ENCODE measurements at regions not wholly inside any gene's neighbourhood (a gene's known extent, or its start where the extent isn't known, plus 50 kb on each side); places are given as distances from the start of the nearest gene placed in this dataset.

DNA sequence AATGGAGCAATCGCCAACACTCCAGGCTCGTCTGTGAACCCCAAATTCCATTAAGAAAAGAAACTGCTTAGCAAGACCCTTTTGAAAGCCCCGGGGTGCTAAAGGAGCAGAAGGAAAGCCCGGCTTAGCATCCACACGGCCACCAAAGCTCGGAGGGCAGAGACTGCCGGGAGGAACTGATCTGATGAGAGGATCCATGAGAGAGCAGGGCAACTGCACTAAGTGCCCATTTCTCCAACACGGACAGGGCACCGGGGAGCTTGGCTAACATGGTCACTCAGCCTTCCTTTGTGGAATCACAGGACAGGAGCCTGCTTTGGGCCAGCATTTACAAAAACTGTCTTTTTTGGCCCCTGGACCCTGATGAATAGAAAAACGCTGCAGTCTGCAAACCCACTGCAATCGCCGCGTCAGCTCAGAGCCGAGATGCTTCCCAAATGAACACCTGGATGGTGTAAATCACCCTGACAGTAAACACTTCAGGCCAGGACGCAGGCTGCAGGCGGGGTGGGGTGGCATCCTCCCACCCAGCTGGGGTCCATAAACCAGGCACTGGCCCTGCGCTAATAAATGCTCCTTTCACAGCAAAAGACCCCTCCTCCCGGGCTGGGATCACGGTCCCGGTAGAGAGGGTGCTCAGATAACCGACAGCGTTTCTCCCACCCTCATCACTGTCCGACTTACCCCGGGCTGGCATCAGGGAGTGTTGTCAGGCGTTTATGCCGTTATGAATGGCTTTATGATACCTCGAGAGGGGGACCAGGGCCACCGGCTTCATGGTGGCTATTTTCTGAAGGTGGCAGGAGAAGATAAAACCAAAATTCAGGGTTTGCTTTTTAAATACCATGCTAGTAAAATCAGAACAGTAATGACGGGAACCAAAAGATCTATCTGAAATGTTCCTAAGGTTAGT is 299.5 kb downstream of the IRF8 start:
- no peak for DNase-seq (ENCODE audit: low spot score)

DNA sequence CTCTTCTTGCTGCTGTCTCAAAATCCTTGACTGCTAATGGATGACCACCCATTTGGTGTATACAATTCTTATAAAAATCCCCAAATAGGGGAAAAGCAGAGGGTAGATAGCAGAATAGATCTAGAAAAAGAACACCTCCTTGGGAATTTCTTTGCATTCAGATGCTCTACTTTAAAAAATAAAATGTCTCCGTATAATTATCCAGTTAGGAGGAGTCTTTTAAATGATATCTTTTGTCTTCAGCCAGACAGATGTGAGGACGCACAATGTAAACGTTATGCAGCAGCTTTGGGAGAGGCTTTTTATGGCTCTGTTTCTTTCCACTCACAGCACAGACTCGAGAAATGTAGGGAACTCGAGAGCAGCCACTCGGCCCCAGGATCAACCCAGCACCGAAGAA is 300.2 kb downstream of the IRF8 start:
- DNase-seq (ENCODE audit: low spot score): no peak

DNA sequence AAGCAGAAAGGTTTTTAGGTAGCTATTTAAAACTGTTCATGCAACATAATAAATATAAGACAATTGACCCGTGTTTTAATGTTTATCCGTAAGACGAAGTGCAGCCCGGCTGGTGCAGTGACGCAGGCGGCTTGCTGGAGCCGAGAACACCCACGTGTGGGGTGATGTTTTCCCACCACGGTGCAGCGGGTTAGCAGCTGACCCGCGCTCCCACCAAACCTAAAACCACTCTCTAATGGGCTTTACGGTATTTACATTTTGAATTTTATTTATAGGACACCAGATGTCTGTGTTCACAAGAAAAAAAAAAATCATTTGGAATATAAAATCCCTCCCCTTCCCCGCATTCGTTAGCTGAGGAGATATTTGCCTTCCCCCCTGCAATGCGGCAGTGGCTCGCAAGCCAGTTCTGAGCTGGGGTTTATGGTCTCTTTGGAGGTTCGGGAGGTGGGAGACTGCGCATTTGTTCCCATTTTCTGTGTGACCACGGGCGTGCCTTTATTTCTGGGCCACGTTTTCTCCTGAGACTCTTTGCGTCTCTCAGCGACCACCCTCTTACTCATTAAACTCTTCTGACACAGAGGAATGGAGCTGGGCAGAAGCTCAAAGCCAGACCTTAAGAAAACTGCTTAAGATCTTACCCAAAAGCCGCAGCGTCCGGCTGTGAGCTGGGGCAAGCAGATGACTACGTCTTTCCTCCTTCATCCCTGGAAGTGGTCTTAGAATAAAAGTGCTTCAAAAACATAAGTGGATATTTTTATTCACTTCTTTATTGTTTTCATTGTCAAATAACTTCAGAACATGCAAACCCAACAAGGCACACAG is 301.1 kb downstream of the IRF8 start:
- DNase-seq (ENCODE audit: low spot score): no peak

DNA sequence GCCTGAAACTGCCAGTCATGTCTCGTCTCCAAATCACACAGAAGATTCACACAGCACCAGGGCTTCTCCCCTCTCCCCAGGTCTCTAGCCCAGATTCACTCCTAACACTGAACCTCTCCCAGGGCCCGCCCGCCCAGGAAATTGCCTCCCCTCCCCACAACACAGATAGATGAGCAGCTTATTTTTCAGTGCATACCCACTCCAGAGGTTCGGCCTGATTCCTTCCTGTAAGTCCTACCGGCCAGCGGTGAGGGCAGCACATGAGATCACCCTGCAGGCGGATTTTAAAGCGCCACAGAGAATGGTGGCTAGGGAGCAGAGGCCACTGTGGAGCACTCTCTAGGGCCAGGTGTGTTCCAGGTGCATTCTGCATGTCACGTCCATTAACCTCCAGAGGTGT is 301.8 kb downstream of the IRF8 start:
- no peak for DNase-seq (ENCODE audit: low spot score)

DNA sequence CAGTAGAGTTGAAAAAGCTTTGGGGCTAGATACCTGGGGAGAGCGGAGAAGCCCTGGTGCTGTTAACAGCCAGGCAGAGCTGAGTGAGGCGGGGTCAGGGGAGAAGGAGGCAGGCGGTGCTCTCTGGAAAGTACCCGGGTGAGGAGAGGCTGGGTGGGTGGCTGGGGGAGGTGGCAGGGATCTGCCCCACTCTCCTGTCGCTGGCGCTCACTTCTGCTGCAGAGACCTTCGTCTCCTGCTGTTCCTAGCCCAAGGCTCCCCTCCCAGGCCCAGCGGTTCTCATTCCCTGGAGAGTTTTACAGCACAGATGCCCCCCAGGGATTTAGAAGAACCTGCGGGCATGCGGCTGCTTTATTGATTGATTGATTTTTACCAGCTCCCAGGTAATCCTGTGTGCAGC is 302.8 kb downstream of the IRF8 start:
- DNase-seq (ENCODE audit: low spot score): no peak

DNA sequence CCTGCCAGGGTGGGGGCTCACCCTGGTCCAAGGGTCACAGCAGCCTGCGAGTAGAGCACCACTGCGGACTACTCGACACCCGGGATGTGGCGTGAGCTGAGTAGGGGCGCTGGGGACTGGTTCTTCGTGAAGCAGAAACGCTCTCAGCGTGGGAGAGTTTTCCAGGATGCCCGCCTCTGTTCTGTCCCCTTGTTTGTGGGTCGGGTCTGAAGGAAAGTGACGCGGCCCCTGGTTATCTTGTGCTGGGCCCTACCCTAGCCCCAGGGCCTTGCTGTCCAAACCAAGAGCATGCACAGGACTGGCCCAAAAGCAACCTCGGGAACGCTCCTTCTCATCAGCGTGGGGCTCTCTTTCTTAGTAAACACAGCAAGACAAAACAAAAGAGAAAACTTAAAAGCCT is 303.3 kb downstream of the IRF8 start:
- no peak for DNase-seq (ENCODE audit: low spot score)

DNA sequence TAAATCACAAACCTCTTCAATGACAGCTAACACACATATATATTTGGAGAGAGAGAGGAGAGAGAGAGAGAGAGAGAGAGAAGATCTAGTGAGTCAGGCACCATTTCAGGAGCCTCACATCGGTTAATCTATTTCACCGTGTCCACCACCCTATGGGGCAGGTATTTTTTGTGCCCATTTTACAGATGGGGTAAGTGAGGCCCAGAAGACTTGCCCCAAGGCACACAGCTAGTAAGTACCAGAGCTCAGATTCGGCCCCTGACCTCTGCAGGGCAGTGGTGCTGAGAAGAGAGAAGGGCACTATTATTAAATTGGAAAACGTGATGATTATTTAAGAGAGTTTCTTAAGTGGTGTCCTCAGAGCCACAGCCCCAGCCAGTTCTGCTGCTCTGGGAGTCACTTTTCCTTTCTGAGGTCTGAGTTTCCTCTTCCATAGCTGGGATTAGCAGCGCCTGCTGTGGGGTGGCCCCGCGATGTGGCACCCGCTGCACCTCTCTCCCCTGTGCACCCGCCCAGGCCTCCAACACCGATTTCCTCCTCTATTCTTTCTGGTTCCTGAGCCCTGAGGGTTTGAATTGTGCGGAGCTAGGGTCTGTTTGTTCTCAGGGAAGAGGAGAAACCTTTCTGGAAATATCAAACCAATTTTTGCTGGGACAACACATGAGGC is 303.9 kb downstream of the IRF8 start:
- DNase-seq (ENCODE audit: low spot score): no peak

DNA sequence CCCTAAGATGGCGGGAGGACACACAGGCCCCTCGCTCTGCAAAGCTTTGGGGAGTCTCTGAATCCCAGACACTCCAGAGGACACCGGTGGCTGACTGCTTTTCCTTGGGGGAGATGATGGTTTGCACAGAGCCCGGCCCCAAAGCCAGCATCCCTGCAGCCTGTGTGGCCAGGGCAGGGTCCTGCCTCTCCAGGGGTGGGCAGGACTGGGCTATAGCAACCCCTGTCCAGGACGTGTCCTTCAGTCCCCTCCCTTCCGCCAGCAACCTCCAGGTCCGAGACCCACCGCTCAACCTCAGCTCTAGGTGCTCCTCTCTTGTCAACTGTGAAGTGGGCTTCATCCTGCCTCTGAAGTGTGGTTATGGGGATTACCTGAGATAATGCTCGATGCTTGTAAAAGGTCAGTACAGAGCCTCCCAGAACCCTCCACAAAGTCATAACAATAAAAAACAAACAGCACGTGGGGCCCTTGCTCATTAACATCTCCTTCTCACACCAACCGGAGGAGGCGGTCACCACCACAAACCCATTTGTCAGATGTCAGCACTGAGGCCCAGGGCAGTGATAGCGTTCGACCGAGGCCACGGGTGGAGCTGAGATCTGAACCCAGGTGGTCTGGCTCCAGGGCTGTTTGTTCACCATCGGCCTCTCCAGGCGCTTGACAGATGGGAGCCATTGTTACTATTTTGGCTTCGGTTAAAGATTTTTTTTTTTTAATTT is 304.8 kb downstream of the IRF8 start:
- DNase-seq (ENCODE audit: low spot score): no peak

DNA sequence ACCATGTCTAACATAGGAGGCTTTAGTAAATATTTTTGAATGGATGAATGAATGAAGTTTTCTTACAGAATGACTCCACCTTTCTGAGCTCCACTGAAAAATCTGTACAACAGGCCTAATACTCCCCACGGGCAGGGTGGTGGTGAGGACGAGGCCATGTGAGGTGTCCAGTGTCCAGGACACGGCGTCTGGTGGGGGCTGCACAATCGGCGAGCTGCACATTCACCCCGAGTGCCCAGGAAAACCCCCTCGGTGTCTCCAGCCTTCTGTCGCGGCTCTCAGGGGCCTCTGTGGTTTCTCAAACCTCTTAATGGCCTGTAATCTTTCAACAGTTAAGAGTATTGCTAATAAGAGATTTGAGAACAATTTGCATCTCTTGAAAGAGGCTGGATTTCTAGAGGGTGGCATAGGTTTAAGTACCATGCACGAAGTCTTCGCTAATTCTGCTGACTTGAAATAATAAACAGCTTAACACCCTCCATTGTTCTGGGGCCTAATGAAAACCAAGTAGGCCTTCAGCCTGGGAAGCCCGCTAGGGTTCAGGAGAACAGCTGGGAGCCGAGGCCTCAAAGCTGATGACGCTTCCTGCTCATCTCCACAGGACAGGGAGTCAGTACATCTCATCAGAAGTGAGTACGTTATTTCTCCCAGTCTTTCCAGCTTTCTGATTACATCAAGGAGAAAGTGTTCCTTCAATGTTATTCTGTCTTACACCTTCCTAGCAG is 304.6 kb upstream of the FOXF1 start:
- no peak for DNase-seq (ENCODE audit: low spot score)

DNA sequence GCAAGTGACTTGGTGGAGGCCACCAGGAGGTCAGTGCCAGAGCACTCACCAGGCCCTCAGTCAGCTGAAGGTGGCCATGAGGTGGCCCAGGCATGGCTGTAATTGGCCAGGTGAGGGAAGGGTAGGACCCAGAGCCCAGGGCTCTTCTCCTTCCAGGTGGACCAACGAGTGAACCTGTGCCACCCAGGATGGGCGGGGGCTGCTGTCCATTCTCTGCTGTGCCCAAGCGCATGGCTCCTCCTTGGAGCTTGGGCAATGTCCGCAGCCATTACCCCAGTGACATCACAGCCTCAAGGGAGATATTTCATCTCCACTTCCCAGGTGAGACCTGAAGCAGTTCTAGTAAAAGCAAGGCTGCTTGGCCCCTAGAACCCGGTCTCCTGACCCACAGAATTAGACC is 303.0 kb upstream of the FOXF1 start:
- DNase-seq (ENCODE audit: low spot score): no peak

DNA sequence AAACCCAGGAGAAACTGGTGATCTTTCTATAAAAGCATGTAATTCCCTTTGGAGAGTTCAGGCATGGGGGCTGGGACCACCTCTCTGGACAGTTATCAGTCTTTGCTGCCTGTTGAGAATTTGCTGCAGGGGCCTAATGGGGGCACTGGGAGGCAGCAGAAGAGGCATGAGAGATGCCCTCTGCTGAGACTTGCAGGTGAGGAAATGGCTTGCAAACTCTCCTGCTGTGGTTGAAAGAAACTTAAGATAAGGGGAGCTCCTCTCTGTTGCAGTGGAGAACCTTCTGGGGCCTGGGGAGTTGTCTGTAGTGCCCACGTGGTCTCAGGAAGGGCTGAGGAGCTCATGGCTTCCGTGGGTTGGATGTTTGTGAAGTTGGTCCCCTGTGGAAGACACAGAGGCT is 301.1 kb upstream of the FOXF1 start:
- DNase-seq (ENCODE audit: low spot score): no peak

DNA sequence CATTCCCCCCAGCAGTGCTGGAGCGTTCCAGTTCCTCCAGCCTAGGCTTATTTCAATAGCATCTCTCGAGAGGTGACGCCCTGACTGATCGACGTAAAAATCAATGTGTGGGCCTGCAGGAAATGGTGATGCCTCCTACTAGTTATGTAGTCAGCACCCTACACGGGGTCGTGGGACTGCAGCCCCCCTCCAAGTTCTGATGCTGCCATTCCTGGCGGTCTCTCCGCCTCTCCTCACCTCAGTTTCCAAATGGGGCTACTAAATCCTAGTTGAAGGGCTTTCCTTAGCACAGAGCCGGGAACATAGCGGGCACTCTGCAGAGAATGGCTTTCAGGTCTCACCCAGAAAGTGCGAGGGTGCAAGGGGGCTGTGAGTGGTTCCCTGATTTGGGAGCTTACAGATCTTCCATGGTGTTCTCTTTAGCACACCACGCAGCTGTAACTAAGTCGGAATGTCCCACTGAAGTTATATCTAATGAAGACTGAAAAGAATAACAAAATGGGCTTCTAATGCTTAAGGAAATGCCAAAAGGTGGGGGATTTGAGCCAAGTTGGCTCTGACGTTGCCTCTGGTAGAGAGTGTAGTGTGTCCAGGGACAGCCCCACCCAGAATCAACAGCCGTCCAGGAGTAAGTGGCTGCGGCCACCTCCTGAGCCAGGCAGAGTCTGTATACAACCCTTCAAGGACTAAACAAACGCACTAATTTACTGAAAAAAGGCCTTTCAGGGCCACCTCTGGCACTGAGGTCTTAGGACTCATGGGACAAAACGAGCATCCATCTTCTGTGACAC is 299.7 kb upstream of the FOXF1 start:
- DNase-seq (ENCODE audit: low spot score): no peak

DNA sequence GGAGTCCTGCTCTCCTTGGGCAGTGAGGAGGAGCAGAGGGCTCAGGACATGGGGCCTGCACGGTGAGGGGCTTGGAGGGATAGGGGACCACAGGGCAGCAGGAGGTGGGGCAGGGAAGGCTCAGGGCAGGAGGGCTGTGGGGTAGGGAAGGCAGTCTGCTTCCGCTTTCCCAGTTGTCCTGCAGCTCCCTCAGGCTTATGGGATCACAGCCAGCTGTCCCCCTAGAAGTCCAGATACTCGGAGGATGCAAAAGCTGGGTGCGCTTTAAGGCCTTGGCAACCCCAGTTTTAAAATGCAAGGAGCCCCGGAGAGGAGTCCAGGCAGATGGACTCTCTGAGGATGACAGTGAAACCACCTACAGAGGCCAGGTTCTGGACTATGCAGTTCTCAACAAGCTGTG is 299.1 kb upstream of the FOXF1 start:
- DNase-seq (ENCODE audit: low spot score): no peak

DNA sequence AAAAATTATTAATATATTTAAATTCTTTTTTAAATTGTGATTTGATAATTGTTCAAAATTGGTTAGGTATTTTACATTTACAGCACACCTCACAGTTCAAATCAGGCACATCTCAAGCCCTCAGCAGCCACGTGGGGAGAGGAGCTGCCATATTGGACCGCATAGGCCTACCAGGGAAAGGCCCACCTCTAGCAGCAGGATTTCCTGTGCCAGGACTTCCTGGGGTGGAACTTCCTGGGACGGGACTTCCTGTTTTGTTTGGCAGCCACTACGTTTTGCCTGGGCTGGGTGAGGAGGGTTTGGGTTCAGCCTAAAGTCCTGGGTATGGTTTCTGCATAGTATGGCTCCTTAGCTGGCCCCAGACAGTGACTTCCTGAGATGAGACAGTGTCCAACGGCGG is 298.5 kb upstream of the FOXF1 start:
- DNase-seq (ENCODE audit: low spot score): no peak

DNA sequence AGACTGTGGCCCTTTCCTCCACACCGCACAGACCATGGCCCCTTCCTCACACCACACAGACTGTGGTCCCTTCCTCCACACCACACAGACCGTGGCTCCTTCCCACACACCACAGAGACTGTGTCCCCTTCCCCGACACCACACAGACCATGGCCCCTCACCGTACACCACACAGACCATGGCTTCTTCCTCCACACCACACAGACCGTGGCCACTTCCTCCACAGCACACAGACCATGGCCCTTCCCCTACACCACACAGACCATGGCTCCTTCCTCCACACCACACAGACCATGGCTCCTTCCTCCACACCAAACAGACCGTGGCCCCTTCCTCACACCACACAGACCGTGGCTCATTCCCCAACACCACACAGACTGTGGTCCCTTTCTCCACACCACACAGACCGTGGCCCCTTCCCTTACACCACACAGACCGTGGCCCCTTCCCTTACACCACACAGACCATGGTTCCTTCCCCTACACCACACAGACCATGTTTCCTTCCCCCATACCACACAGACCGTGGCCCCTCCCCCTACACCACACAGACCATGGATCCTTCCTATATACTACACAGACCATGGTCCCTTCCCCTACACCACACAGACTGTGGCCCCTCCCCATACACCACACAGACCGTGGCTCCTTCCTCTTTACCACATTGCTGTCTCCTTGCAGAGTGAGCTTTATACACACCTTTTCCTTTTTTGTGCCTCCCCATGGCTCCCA is 297.5 kb upstream of the FOXF1 start:
- no peak for DNase-seq (ENCODE audit: low spot score)

DNA sequence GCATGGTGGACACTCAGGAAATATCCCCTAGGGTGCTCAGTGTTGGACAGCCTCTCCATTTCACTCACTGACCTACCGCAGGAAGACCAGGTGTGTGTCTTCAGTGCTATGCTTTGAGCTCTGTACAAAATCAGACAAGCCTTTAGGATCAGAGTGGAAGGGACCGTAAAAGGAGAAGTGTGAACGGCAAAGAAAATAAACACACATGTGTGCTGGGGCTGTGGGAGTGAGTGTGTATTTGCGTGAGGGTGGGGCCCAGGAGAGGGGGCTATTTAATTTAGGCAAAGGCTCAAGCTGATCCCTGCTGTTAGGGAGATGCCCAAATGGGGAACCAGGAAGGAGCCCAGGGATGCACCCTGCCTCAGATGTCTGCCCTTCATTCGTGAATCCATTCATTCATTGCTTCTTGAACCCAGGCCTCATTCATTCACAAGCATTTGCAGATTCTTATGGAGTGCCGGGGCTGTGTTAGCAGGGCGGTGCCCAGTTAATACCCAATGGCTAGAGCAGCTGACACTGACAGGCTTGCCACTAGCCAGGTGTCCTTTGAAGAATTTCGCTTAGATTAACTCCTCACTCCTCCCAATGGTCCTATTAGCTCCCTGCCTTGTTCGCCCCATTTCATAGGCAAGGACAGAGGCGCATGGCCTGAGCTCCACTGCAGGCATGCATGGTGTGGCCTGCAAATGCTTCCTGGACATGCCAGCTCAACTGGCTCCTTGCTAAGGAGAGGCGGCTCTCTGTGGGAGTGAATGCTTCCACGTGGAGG is 296.7 kb upstream of the FOXF1 start:
- DNase-seq (ENCODE audit: low spot score): no peak

DNA sequence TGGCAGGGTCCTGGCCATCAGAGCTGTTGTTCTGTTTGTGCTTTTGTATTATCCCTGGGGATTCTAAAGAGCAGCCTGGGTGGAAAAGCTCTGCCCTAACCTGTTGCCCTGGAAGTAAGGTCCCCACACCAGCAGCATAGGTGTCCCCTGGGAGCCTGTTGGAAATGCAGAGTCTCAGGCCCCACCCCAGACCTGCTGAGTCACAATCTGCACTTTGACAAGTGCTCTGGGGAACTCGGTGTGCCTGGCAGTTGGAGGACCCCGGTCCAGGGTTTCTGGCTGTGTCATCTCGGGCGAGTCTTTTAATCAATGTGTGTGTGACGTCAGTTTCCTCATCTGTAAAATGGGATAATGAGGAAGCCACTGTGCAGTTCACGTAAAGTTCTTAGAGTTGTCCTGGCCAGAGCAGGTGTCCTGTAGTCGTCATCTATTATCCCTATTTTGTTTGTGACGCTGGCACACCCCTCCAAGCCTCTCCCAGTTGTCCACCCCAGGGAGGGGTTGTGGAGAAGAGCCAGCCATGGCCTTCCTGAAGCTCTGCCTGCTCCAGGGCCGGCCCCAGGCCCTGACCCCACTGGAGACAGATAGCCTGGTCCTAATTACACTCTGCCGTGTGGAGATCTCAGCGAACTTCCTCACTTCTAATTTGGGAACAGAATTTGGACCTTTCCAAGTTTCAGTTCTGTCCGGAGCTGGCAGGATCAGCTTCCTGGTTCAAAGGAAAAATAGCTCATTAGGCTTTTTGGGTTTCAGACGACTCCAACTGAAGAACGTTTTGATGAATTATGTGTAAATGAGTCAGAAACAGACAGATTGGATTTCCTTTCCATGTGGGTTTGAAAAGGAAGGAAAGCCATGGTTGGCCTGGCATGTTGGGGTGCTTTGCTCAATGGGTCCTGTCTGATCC is 295.7 kb upstream of the FOXF1 start:
- no peak for DNase-seq (ENCODE audit: low spot score)
